ENCODE measurements at regions not wholly inside any gene's neighbourhood (a gene's known extent, or its start where the extent isn't known, plus 50 kb on each side); places are given as distances from the start of the nearest gene placed in this dataset.
"Not testable (repeated sequence)": the region's sequence is repeated elsewhere in the genome, so short reads cannot be mapped to it uniquely, and the experiment has no call there.

- not testable (repeated sequence) for H3K36me3 Mint-ChIP-seq; H3K4me3 Mint-ChIP-seq; H3K27me3 Mint-ChIP-seq; H3K27ac Mint-ChIP-seq; H3K9me3 Mint-ChIP-seq (ENCODE audit: low read depth); H3K4me1 Mint-ChIP-seq (ENCODE audit: low read depth)
Measured at GRCh38 chr1:146883190-146883589, 54.9 kb upstream of the NBPF12 start.

- H3K27ac Mint-ChIP-seq; H3K36me3 Mint-ChIP-seq; H3K9me3 Mint-ChIP-seq (ENCODE audit: low read depth); H3K4me3 Mint-ChIP-seq; H3K27me3 Mint-ChIP-seq; H3K4me1 Mint-ChIP-seq (ENCODE audit: low read depth): not testable (repeated sequence)
Measured at GRCh38 chr1:146881096-146881495, 57.0 kb upstream of the NBPF12 start.

GRCh38 chr1:146863799-146864319, 74.3 kb upstream of the NBPF12 start:
- H3K4me3 Mint-ChIP-seq; H3K9me3 Mint-ChIP-seq (ENCODE audit: low read depth); H3K36me3 Mint-ChIP-seq; H3K4me1 Mint-ChIP-seq (ENCODE audit: low read depth); H3K27me3 Mint-ChIP-seq; H3K27ac Mint-ChIP-seq: not testable (repeated sequence)

GRCh38 chr1:146853147-146853546, 85.0 kb upstream of the NBPF12 start:
- H3K4me3 Mint-ChIP-seq; H3K27me3 Mint-ChIP-seq; H3K4me1 Mint-ChIP-seq (ENCODE audit: low read depth); H3K27ac Mint-ChIP-seq; H3K9me3 Mint-ChIP-seq (ENCODE audit: low read depth); H3K36me3 Mint-ChIP-seq: not testable (repeated sequence)

GRCh38 chr1:146850352-146850889, 87.7 kb upstream of the NBPF12 start:
- not testable (repeated sequence) for H3K4me1 Mint-ChIP-seq (ENCODE audit: low read depth); H3K27me3 Mint-ChIP-seq; H3K27ac Mint-ChIP-seq; H3K9me3 Mint-ChIP-seq (ENCODE audit: low read depth); H3K36me3 Mint-ChIP-seq; H3K4me3 Mint-ChIP-seq

GRCh38 chr1:146838725-146839124, 99.4 kb upstream of the NBPF12 start:
- H3K4me3 Mint-ChIP-seq; H3K27ac Mint-ChIP-seq; H3K4me1 Mint-ChIP-seq (ENCODE audit: low read depth); H3K9me3 Mint-ChIP-seq (ENCODE audit: low read depth); H3K27me3 Mint-ChIP-seq; H3K36me3 Mint-ChIP-seq: not testable (repeated sequence)

- not testable (repeated sequence) for H3K4me3 Mint-ChIP-seq; H3K4me1 Mint-ChIP-seq (ENCODE audit: low read depth); H3K9me3 Mint-ChIP-seq (ENCODE audit: low read depth); H3K27ac Mint-ChIP-seq; H3K27me3 Mint-ChIP-seq; H3K36me3 Mint-ChIP-seq
Measured at GRCh38 chr1:146826957-146827356, 111.2 kb upstream of the NBPF12 start.

- not testable (repeated sequence) for H3K4me1 Mint-ChIP-seq (ENCODE audit: low read depth); H3K27me3 Mint-ChIP-seq; H3K9me3 Mint-ChIP-seq (ENCODE audit: low read depth); H3K36me3 Mint-ChIP-seq; H3K27ac Mint-ChIP-seq; H3K4me3 Mint-ChIP-seq
Measured at GRCh38 chr1:146794236-146794635, 143.9 kb upstream of the NBPF12 start.

GRCh38 chr1:146792725-146793124, 145.4 kb upstream of the NBPF12 start:
- not testable (repeated sequence) for H3K27me3 Mint-ChIP-seq; H3K36me3 Mint-ChIP-seq; H3K4me1 Mint-ChIP-seq (ENCODE audit: low read depth); H3K9me3 Mint-ChIP-seq (ENCODE audit: low read depth); H3K27ac Mint-ChIP-seq; H3K4me3 Mint-ChIP-seq

GRCh38 chr1:146784212-146784940, 153.7 kb upstream of the NBPF12 start:
- not testable (repeated sequence) for H3K4me1 Mint-ChIP-seq (ENCODE audit: low read depth); H3K27ac Mint-ChIP-seq; H3K36me3 Mint-ChIP-seq; H3K27me3 Mint-ChIP-seq; H3K4me3 Mint-ChIP-seq; H3K9me3 Mint-ChIP-seq (ENCODE audit: low read depth)

GRCh38 chr1:146781235-146781634, 156.9 kb upstream of the NBPF12 start:
- not testable (repeated sequence) for H3K4me3 Mint-ChIP-seq

GRCh38 chr1:146777826-146778602, 160.1 kb upstream of the NBPF12 start:
- H3K27ac Mint-ChIP-seq; H3K36me3 Mint-ChIP-seq; H3K4me3 Mint-ChIP-seq; H3K27me3 Mint-ChIP-seq; H3K9me3 Mint-ChIP-seq (ENCODE audit: low read depth); H3K4me1 Mint-ChIP-seq (ENCODE audit: low read depth): not testable (repeated sequence)

More at GRCh38 chr1:146781235-146781634, 156.9 kb upstream of the NBPF12 start:
- not testable (repeated sequence) for H3K4me1 Mint-ChIP-seq (ENCODE audit: low read depth); H3K27me3 Mint-ChIP-seq; H3K9me3 Mint-ChIP-seq (ENCODE audit: low read depth); H3K36me3 Mint-ChIP-seq; H3K27ac Mint-ChIP-seq

GRCh38 chr1:146774988-146775387, 163.1 kb upstream of the NBPF12 start:
- H3K4me3 Mint-ChIP-seq; H3K27ac Mint-ChIP-seq; H3K27me3 Mint-ChIP-seq; H3K4me1 Mint-ChIP-seq (ENCODE audit: low read depth); H3K36me3 Mint-ChIP-seq; H3K9me3 Mint-ChIP-seq (ENCODE audit: low read depth): not testable (repeated sequence)

- not testable (repeated sequence) for H3K27ac Mint-ChIP-seq; H3K9me3 Mint-ChIP-seq (ENCODE audit: low read depth); H3K36me3 Mint-ChIP-seq; H3K27me3 Mint-ChIP-seq; H3K4me1 Mint-ChIP-seq (ENCODE audit: low read depth); H3K4me3 Mint-ChIP-seq
Measured at GRCh38 chr1:146774271-146774670, 163.9 kb upstream of the NBPF12 start.

- not testable (repeated sequence) for H3K36me3 Mint-ChIP-seq; H3K9me3 Mint-ChIP-seq (ENCODE audit: low read depth); H3K4me1 Mint-ChIP-seq (ENCODE audit: low read depth); H3K4me3 Mint-ChIP-seq; H3K27me3 Mint-ChIP-seq; H3K27ac Mint-ChIP-seq
Measured at GRCh38 chr1:146771409-146771808, 166.7 kb upstream of the NBPF12 start.

GRCh38 chr1:146770998-146771397, 167.1 kb upstream of the NBPF12 start:
- not testable (repeated sequence) for H3K4me1 Mint-ChIP-seq (ENCODE audit: low read depth); H3K27ac Mint-ChIP-seq; H3K27me3 Mint-ChIP-seq; H3K9me3 Mint-ChIP-seq (ENCODE audit: low read depth); H3K4me3 Mint-ChIP-seq; H3K36me3 Mint-ChIP-seq
